GM12892 (cell line): ENCODE measurements at regions not wholly inside any gene's neighbourhood (a gene's known extent, or its start where the extent isn't known, plus 50 kb on each side); places are given as distances from the start of the nearest gene placed in this dataset.
A peak's percentile ranks its signal among the peaks of the same experiment; 100 is the strongest.
"Not testable (repeated sequence)": the region's sequence is repeated elsewhere in the genome, so short reads cannot be mapped to it uniquely, and the experiment has no call there.

ENCODE experiments used
- DNase-seq: peaks from one replicate; pipeline ENCODE4 v3.0.0; 2011; ENCODE audit not compliant: insufficient read length
- FAIRE-seq: peaks from 2 replicates; lab custom pipeline; 2011; peaks lifted over from hg19 to GRCh38; lab: Jason Lieb, UNC

- DNase-seq, FAIRE-seq: not testable (repeated sequence)
These were observed 582.0 kb downstream of the RPIA start for GRCh38 chr2:89273443-89273842.

GRCh38 chr2:89280536-89280935 lies 589.1 kb downstream of the RPIA start:
- not testable (repeated sequence) for DNase-seq, FAIRE-seq

GRCh38 chr2:89286448-89287080 lies 595.1 kb downstream of the RPIA start:
- FAIRE-seq: peak; percentile 84
- not testable (repeated sequence) for DNase-seq

GRCh38 chr2:89287084-89287483 lies 595.6 kb downstream of the RPIA start:
- not testable (repeated sequence) for DNase-seq, FAIRE-seq

- DNase-seq, FAIRE-seq: not testable (repeated sequence)
These were observed 600.3 kb downstream of the RPIA start for GRCh38 chr2:89291717-89292298.

GRCh38 chr2:89293399-89293798 lies 601.9 kb downstream of the RPIA start:
- DNase-seq, FAIRE-seq: not testable (repeated sequence)

GRCh38 chr2:89294335-89294734 lies 602.9 kb downstream of the RPIA start:
- not testable (repeated sequence) for DNase-seq, FAIRE-seq

GRCh38 chr2:89296820-89297398 lies 605.4 kb downstream of the RPIA start:
- DNase-seq: not testable (repeated sequence)
- peak; percentile 84 for FAIRE-seq

GRCh38 chr2:89299196-89299595 lies 607.7 kb downstream of the RPIA start:
- not testable (repeated sequence) for FAIRE-seq, DNase-seq

- not testable (repeated sequence) for DNase-seq, FAIRE-seq
These were observed 614.1 kb downstream of the RPIA start for GRCh38 chr2:89305623-89306022.

GRCh38 chr2:89306869-89307637 lies 615.6 kb downstream of the RPIA start:
- FAIRE-seq, DNase-seq: not testable (repeated sequence)

GRCh38 chr2:89318990-89319389 lies 627.5 kb downstream of the RPIA start:
- not testable (repeated sequence) for DNase-seq, FAIRE-seq

GRCh38 chr2:89325894-89326293 lies 634.4 kb downstream of the RPIA start:
- not testable (repeated sequence) for FAIRE-seq, DNase-seq

GRCh38 chr2:89326455-89326854 lies 635.0 kb downstream of the RPIA start:
- DNase-seq, FAIRE-seq: not testable (repeated sequence)

- not testable (repeated sequence) for FAIRE-seq
These were observed 637.3 kb downstream of the RPIA start for GRCh38 chr2:89328790-89329189.

More at GRCh38 chr2:89328790-89329189, 637.3 kb downstream of the RPIA start:
- not testable (repeated sequence) for DNase-seq
